Lower leg skin (tissue), 3 donors: ENCODE measurements at regions not wholly inside any gene's neighbourhood (a gene's known extent, or its start where the extent isn't known, plus 50 kb on each side); places are given as distances from the start of the nearest gene placed in this dataset.

Source experiments
- POLR2A ChIP-seq, 2 donors: fragments of 450-650 bp; IDR thresholded peaks; one replicate each; pipeline ENCODE4 v1.6.1; 2016 to 2017; ENCODE audit warnings: antibody characterized with exemption in 2 of 2, mild to moderate bottlenecking in 1 of 2, moderate library complexity in 1 of 2
- TF ChIP-seq, protein P1 (sequence below), 3 donors: fragments of 450-650 bp; IDR thresholded peaks; one replicate each; pipeline ENCODE4 v1.5.1; 2016; ENCODE audit warnings: antibody characterized with exemption in 3 of 3, mild to moderate bottlenecking in 3 of 3, moderate library complexity in 2 of 3

DNA sequence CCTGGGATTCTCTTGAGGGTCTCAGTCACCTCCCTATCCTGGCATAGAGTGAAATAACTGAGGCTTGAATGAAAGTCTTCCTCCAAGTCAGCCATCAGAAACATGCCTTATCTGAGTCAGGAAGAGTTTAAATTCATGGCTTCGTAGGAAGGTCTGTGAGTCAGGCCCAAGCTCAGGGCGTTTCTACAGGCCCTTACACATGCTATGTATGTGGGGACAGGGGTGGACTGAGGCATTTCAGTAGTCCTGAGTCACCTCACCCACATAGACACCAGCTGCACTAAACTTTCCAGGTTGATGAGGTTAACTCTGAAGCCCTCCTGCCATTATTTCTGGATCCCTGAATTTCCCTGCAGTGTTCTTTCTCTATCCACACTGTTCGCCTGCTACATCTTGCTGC is 134.6 kb upstream of the RCN1 start:
- TF ChIP-seq POLR2A (IDR thresholded peaks at IDR 0.05), result no peak
- TF ChIP-seq, protein P1, sequence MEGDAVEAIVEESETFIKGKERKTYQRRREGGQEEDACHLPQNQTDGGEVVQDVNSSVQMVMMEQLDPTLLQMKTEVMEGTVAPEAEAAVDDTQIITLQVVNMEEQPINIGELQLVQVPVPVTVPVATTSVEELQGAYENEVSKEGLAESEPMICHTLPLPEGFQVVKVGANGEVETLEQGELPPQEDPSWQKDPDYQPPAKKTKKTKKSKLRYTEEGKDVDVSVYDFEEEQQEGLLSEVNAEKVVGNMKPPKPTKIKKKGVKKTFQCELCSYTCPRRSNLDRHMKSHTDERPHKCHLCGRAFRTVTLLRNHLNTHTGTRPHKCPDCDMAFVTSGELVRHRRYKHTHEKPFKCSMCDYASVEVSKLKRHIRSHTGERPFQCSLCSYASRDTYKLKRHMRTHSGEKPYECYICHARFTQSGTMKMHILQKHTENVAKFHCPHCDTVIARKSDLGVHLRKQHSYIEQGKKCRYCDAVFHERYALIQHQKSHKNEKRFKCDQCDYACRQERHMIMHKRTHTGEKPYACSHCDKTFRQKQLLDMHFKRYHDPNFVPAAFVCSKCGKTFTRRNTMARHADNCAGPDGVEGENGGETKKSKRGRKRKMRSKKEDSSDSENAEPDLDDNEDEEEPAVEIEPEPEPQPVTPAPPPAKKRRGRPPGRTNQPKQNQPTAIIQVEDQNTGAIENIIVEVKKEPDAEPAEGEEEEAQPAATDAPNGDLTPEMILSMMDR (IDR thresholded peaks at IDR 0.05), result no peak
